ENCODE measurements at regions not wholly inside any gene's neighbourhood (a gene's known extent, or its start where the extent isn't known, plus 50 kb on each side); places are given as distances from the start of the nearest gene placed in this dataset.

- Histone ChIP-seq H3K36me3 (ENCODE audit: control insufficient read depth in 2 of 2, insufficient read depth in 1 of 2, low read length in 2 of 2) (no peaks in the 10 kb centered on the region), H3K9me3 (ENCODE audit: control insufficient read depth, insufficient read depth, low read depth, low read length) (no peaks in the 10 kb centered on the region), H3K4me1 (ENCODE audit: control insufficient read depth, insufficient read depth, low read length) (peaks cover 2% of the 10 kb centered on the region; the same call in 1 of the 2 replicates), H3K4me3 (ENCODE audit: low read depth, low read length) (no peak overlapping the region), H3K27ac (ENCODE audit: extremely low read depth, low read depth, low read length) (no peak overlapping the region)
- TF ChIP-seq ZSCAN5A (tag by site-specific recombination; IDR thresholded peaks at IDR 0.05) (no peak), GLI4 (tag by site-specific recombination; IDR thresholded peaks at IDR 0.05) (no peak), EGR2 (tag by site-specific recombination; IDR thresholded peaks at IDR 0.05; ENCODE audit: low read depth) (no peak), ZNF350 (tag by site-specific recombination; IDR thresholded peaks at IDR 0.05) (no peak)
- POLR2A ChIA-PET: no interaction called here
- CTCF ChIA-PET: interaction anchor here (0.5 kb wide), 1 partner anchor 240 kb away, joined by 4 read pairs; no protein-coding TSS in a partner anchor
Measured at GRCh38 chr13:103431856-103432255, 365.6 kb upstream of the SLC10A2 start.

- CTCF ChIA-PET: no interaction called here
- TF ChIP-seq ZNF423 (tag by site-specific recombination; IDR thresholded peaks at IDR 0.05) (no peak), CTCF (tag by site-specific recombination; IDR thresholded peaks at IDR 0.05) (no peak), ZNF2 (tag by site-specific recombination; IDR thresholded peaks at IDR 0.05) (no peak), TSHZ1 (tag by site-specific recombination; IDR thresholded peaks at IDR 0.05; ENCODE audit: borderline replicate concordance) (no peak), ZNF558 (tag by site-specific recombination; IDR thresholded peaks at IDR 0.05) (no peak), ZNF248 (tag by site-specific recombination; IDR thresholded peaks at IDR 0.05) (no peak), ZNF76 (tag by site-specific recombination; IDR thresholded peaks at IDR 0.05; ENCODE audit: borderline replicate concordance, low read depth) (no peak), ZNF239 (tag by site-specific recombination; IDR thresholded peaks at IDR 0.05) (no peak), ZNF394 (tag by site-specific recombination; IDR thresholded peaks at IDR 0.05; ENCODE audit: borderline replicate concordance) (no peak), GLIS2 (tag by site-specific recombination; IDR thresholded peaks at IDR 0.05) (no peak), ZNF670 (tag by site-specific recombination; IDR thresholded peaks at IDR 0.05; ENCODE audit: low read depth) (no peak), ZNF391 (tag by site-specific recombination; IDR thresholded peaks at IDR 0.05; ENCODE audit: borderline replicate concordance, low read depth) (no peak), ZBTB17 (tag by site-specific recombination; IDR thresholded peaks at IDR 0.05) (no peak), ZSCAN18 (tag by site-specific recombination; IDR thresholded peaks at IDR 0.05) (no peak), ZNF404 (tag by site-specific recombination; IDR thresholded peaks at IDR 0.05) (no peak), ZNF350 (tag by site-specific recombination; IDR thresholded peaks at IDR 0.05) (no peak), ZNF292 (tag by site-specific recombination; IDR thresholded peaks at IDR 0.05; ENCODE audit: borderline replicate concordance, low read depth) (no peak), ZXDB (tag by site-specific recombination; IDR thresholded peaks at IDR 0.05) (no peak)
- peaks cover 2% of the 10 kb centered on the region; the same call in 1 of the 2 replicates for H3K4me1 ChIP-seq (ENCODE audit: control insufficient read depth, insufficient read depth, low read length)
Measured at GRCh38 chr13:103430368-103430767, 364.2 kb upstream of the SLC10A2 start.

More at GRCh38 chr13:103430368-103430767, 364.2 kb upstream of the SLC10A2 start:
- Histone ChIP-seq H3K36me3 (ENCODE audit: control insufficient read depth in 2 of 2, insufficient read depth in 1 of 2, low read length in 2 of 2) (no peaks in the 10 kb centered on the region), H3K27ac (ENCODE audit: extremely low read depth, low read depth, low read length) (no peak overlapping the region), H3K4me3 (ENCODE audit: low read depth, low read length) (no peak overlapping the region), H3K9me3 (ENCODE audit: control insufficient read depth, insufficient read depth, low read depth, low read length) (no peaks in the 10 kb centered on the region)
- POLR2A ChIA-PET: no interaction called here
